GM12878 (cell line): ENCODE measurements at regions not wholly inside any gene's neighbourhood (a gene's known extent, or its start where the extent isn't known, plus 50 kb on each side); places are given as distances from the start of the nearest gene placed in this dataset.

Experiments used
- ATAC-seq: fragments of 200-7000 bp; cut with Tn5 transposase; 3 replicates; pipeline ENCODE4 v1.9.1; 2020; ENCODE audit warnings: mild to moderate bottlenecking, moderate library complexity
- BruUV-seq: library from RNA; stranded (reverse); fragments of 400-500 nt; replicated peaks from 2 replicates; lab custom pipeline; 2021; lab: Mats Ljungman, UMichigan
- CTCF ChIA-PET: fragments of 300-600 bp; sonication (Branson Sonifier 250); formaldehyde crosslinking; extraction: SDS; loops from one replicate; lab custom pipeline; 2021; ENCODE audit warnings: inconsistent platforms; lab: Yijun Ruan, JAX
- POLR2A ChIA-PET: fragments of 350-600 bp; formaldehyde crosslinking; extraction: SDS; loops from one replicate; lab custom pipeline; 2021; ENCODE audit warnings: inconsistent platforms; lab: Charles Lee
- RAD21 ChIA-PET: fragments of 300-600 bp; sonication (Branson Sonifier 250); formaldehyde crosslinking; loops from one replicate; lab custom pipeline; 2023; ENCODE audit warnings: antibody characterized with exemption; ENCODE audit not compliant: unreplicated experiment; lab: Charles Lee
- SMC1A ChIA-PET: fragments of 300-600 bp; sonication (Branson Sonifier 250); formaldehyde crosslinking; loops from one replicate; lab custom pipeline; 2023; ENCODE audit not compliant: unreplicated experiment, uncharacterized antibody; lab: Charles Lee
- DNase-seq: peaks from one replicate; pipeline ENCODE4 v3.0.0-alpha.2; 2011; ENCODE audit warnings: low read depth, low spot score
- FAIRE-seq: peaks from 3 replicates; lab custom pipeline; 2011; peaks lifted over from hg19 to GRCh38; lab: Jason Lieb, UNC
- H2AFZ ChIP-seq: 2 replicates; pipeline ENCODE4 v1.6.0; 2011; ENCODE audit warnings: low read depth, low read length, control low read depth; ENCODE audit not compliant: control insufficient read depth
- H3K27ac ChIP-seq: 2 replicates; pipeline ENCODE4 v1.5.1; 2011; ENCODE audit warnings: control low read depth; ENCODE audit not compliant: control insufficient read depth, insufficient read depth
- H3K27me3 ChIP-seq, 2 experiments: replicated peaks in 1 of 2; 2 replicates each; pipeline versions ENCODE4 v1.6.0 to v1.6.1; 2011; ENCODE audit warnings: low read length in 1 of 2; ENCODE audit not compliant: control insufficient read depth in 2 of 2, insufficient read depth in 2 of 2
- H3K36me3 ChIP-seq, 2 experiments: 2 replicates each; pipeline ENCODE4 v1.5.1; 2011; ENCODE audit warnings: low read length in 1 of 2; ENCODE audit not compliant: control insufficient read depth in 2 of 2, insufficient read depth in 2 of 2
- H3K4me1 ChIP-seq: 2 replicates; pipeline ENCODE4 v1.6.1; 2011; ENCODE audit warnings: mild to moderate bottlenecking, low read length, moderate library complexity, mixed read lengths; ENCODE audit not compliant: control insufficient read depth, insufficient read depth
- H3K4me2 ChIP-seq: 2 replicates; pipeline ENCODE4 v1.6.0; 2011; ENCODE audit warnings: control low read depth; ENCODE audit not compliant: control insufficient read depth, insufficient read depth
- H3K4me3 ChIP-seq: fragments of 200-600 bp; sonication (generic); 2 replicates; pipeline ENCODE4 v1.5.1; 2016
- H3K79me2 ChIP-seq: 2 replicates; pipeline ENCODE4 v1.6.0; 2011; ENCODE audit warnings: low read length; ENCODE audit not compliant: control insufficient read depth, insufficient read depth
- H3K9ac ChIP-seq: 2 replicates; pipeline ENCODE4 v1.8.0; 2011; ENCODE audit warnings: low read length, control low read depth, mixed read lengths; ENCODE audit not compliant: control insufficient read depth, insufficient read depth
- H3K9me3 ChIP-seq: replicated peaks from 3 replicates; pipeline ENCODE4 v1.5.1; 2011; ENCODE audit warnings: mild to moderate bottlenecking, low read length; ENCODE audit not compliant: control insufficient read depth, insufficient read depth
- H4K20me1 ChIP-seq: 2 replicates; pipeline ENCODE4 v1.6.0; 2011; ENCODE audit not compliant: control insufficient read depth, insufficient read depth
- BRCA1 ChIP-seq: IDR thresholded peaks from 2 replicates; pipeline ENCODE4 v1.6.1; 2011; ENCODE audit warnings: low read depth, low read length, improper control_type of control experiment
- ETV6 ChIP-seq, 2 experiments: fragments of 450-650 bp in 1 of 2; IDR thresholded peaks in 1 of 2; conservative IDR thresholded peaks in 1 of 2; 2 replicates each; pipeline ENCODE4 v1.6.1; 2014; ENCODE audit warnings: antibody characterized with exemption in 1 of 2, borderline replicate concordance in 1 of 2, low read depth in 1 of 2, mild to moderate bottlenecking in 1 of 2, moderate library complexity in 1 of 2
- NFYB ChIP-seq: IDR thresholded peaks from 2 replicates; pipeline ENCODE4 v1.6.1; 2011; ENCODE audit warnings: low read depth, mild to moderate bottlenecking, low read length, improper control_type of control experiment, moderate library complexity; ENCODE audit not compliant: insufficient read depth
- NR2F1 ChIP-seq: fragments of 450-650 bp; conservative IDR thresholded peaks from 2 replicates; pipeline ENCODE4 v1.6.1; 2017; ENCODE audit warnings: mild to moderate bottlenecking
- RELB ChIP-seq: fragments of 450-650 bp; IDR thresholded peaks from 2 replicates; pipeline ENCODE4 v1.6.1; 2017; ENCODE audit warnings: low read depth, mild to moderate bottlenecking, moderate library complexity
- REST ChIP-seq: IDR thresholded peaks from 2 replicates; pipeline ENCODE4 v1.6.1; 2012; ENCODE audit warnings: mild to moderate bottlenecking, low read depth, low read length
- WGBS: methylation state at CpG from one replicate; pipeline ENCODE4 v1.1.6; 2016; ENCODE audit warnings: low lambda C conversion rate; ENCODE audit not compliant: insufficient replicate concordance, insufficient coverage; ENCODE audit errors: missing lambda C conversion rate; 5-methylcytosine and 5-hydroxymethylcytosine counted together
- in situ Hi-C: fragments of 300-500 bp; cut with MboI; formaldehyde crosslinking; loops from 9 replicates; pipeline ENCODE4 v1.14.3; 2018; ENCODE audit warnings: mixed read lengths
- intact Hi-C: fragments of 100-400 bp; cut with micrococcal nuclease; formaldehyde crosslinking; loops from one replicate; pipeline ENCODE4 v1.14.2; 2022; ENCODE audit not compliant: unreplicated experiment
- TF ChIP-seq, protein P1 (sequence below): IDR thresholded peaks from 2 replicates; pipeline ENCODE4 v1.6.1; 2012; ENCODE audit warnings: low read depth, low read length, improper control_type of control experiment

DNA sequence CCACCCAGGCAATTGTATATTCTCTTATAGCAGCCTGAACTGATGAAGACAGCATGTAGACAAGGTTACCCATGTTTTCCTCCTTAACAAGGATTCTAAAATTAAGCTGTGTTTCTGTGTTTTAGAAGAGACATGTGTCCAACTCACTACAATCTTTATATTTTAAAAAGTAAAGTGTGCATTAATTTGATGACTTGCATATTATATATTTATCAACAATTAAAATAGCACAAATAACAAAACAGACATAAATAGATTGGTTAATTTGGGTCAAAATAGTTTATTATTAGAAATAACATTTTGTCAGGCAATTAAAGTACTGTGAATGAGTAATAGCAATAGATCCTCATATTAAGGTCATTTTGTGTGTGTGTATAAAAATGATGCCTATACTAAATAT, 357.1 kb downstream of the PDGFC start:
- H3K4me1 ChIP-seq: no peaks in the 10 kb centered on the region
- SMC1A ChIA-PET: no interaction called here
- BruUV-seq: no TSS peak
- no peaks in the 10 kb centered on the region for H4K20me1 ChIP-seq
- ATAC-seq: no peak
- no peak for FAIRE-seq
- no peaks in the 10 kb centered on the region for H3K27me3 ChIP-seq
- no peak overlapping the region for H3K4me3 ChIP-seq
- TF ChIP-seq BRCA1: no peak
- no peak for TF ChIP-seq NFYB
- no peak for TF ChIP-seq NR2F1
- no peak for TF ChIP-seq RELB
- TF ChIP-seq ETV6 (conservative IDR thresholded peaks at IDR 0.05 in 1 of 2, IDR thresholded peaks at IDR 0.05 in 1 of 2; ENCODE audit: borderline replicate concordance in 1 of 2, low read depth in 1 of 2): no peak
- H3K36me3 ChIP-seq: no peaks in the 10 kb centered on the region
- no peak overlapping the region for H3K4me2 ChIP-seq
- no peaks in the 10 kb centered on the region for H3K79me2 ChIP-seq
- DNase-seq: no peak
- intact Hi-C loops (no loop called here), in situ Hi-C loops (no loop called here)
- POLR2A ChIA-PET: no interaction called here
- H3K27ac ChIP-seq: no peak overlapping the region
- CTCF ChIA-PET: no interaction called here
- no peaks in the 10 kb centered on the region for H3K9me3 ChIP-seq
- H2AFZ ChIP-seq: no peak overlapping the region
- RAD21 ChIA-PET: no interaction called here
- H3K9ac ChIP-seq: no peak overlapping the region

- Histone ChIP-seq H3K27me3 (no peaks in the 10 kb centered on the region), H3K79me2 (no peaks in the 10 kb centered on the region), H3K4me2 (no peak overlapping the region), H3K9me3 (no peaks in the 10 kb centered on the region), H3K27ac (no peak overlapping the region), H4K20me1 (no peaks in the 10 kb centered on the region), H3K4me1 (no peaks in the 10 kb centered on the region), H3K4me3 (no peak overlapping the region), H3K36me3 (no peaks in the 10 kb centered on the region), H3K9ac (no peak overlapping the region), H2AFZ (no peak overlapping the region)
- intact Hi-C loops (no loop called here), in situ Hi-C loops (no loop called here)
- ChIA-PET RAD21 (no interaction called here), CTCF (no interaction called here), SMC1A (interaction anchor here (0.6 kb wide), 1 partner anchor 656 kb away, joined by 3 read pairs; no protein-coding TSS in a partner anchor), POLR2A (no interaction called here)
- DNase-seq (no peak), ATAC-seq (no peak), FAIRE-seq (no peak)
- 0% methylated on average over 1 of the region's 1 CpG for WGBS
- BruUV-seq: no TSS peak
- TF ChIP-seq, protein P1, sequence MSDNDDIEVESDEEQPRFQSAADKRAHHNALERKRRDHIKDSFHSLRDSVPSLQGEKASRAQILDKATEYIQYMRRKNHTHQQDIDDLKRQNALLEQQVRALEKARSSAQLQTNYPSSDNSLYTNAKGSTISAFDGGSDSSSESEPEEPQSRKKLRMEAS: no peak
- TF ChIP-seq REST: no peak
Observed at GRCh38 chr4:156609421-156609820, 362.2 kb downstream of the PDGFC start.
